ENCODE measurements at regions not wholly inside any gene's neighbourhood (a gene's known extent, or its start where the extent isn't known, plus 50 kb on each side); places are given as distances from the start of the nearest gene placed in this dataset.

DNA sequence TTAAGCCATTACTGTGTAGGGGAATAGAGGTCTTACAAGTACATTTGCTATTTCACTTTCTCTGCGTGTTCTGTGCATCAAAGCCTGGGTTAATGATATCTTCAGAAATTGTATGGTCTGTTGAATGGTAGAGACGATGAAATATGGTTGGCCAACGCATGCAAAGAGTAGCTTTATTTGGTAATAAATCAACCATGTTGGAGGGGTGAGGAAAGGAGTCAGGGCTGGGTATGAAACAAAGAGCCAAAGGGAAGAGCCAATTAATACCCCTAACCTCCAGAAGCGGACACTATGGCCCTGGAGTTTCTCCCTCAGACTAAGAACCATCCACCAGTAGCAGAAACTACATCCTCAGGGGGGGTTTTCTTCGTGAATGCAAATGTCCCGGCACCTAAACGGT, 1974.0 kb upstream of the WWC1 start:
- no peak for DNase-seq

DNA sequence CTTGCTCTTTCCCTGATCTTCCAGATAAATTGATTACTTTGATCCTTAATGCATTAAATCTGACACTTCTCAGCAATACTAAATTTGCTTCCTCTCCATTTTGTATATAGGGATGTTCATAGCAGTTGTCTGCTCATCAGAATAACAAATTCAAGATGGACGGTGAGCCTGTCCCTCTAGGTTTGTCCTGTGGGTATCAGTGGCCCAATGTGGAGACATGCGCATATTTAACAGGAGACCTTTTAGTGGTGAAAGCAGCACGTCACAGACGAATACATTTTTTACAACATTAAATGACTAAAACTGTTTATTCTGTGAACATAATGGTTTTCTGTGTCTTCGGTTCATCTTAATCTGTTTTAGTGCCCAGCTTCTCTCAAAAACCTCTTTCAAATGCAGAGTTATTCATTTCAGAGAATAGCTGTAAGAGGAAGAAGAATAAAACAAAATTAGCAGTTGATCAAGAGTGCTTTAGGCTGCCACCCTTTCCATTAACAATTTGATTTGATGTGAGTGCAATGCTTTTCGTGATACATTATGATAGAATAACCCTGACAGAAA, 1970.4 kb upstream of the WWC1 start:
- DNase-seq = no peak

DNA sequence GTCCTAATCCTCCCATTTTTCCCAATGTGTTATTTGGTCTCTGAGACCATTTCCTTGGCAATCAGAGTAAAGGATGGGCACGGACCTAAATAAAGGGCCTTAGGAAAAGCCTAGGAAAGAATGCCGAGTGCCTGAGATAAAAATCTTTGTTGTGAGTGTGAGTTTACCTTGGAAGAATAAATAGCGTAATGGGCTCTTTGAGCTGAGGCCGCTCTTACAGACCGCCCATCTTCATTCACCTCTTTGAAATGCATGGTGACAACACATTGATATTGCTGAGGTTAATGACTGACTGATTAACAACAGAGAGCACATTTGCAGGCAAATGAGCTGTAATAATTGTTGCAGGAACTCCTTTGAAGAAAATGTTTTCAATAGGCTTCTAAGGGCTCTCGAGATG, 1967.1 kb upstream of the WWC1 start:
- DNase-seq = no peak

DNA sequence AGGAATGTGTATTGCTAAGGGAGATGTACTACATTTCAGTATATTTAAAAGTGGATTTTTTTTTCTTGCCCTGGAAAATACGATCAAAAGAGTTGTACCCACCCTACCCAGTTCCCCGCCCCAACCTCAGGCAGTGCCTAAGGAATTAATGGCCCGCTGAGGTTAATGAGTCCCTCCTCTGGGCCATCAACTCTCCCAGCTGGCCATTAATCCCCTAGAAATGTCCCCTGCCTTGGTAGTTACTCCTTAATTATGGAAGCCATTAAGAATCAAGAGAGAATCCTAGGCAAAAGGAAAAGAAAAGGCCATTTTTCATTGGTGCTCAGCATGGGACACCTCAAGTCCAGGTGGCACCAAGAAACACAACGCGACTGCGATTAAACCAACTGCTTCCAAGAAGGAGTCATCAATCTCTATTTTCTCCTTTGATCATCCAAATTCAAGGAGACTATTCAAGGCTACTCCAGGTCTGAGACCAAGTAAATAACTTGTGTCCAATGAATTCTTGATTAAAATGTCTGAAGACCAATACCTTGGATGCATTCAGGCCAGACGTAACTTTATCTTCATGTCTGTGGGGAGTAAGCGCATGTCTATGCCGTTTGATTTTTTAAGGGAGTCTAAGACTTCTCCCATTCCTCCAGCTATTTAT, 1962.2 kb upstream of the WWC1 start:
- no peak for DNase-seq

DNA sequence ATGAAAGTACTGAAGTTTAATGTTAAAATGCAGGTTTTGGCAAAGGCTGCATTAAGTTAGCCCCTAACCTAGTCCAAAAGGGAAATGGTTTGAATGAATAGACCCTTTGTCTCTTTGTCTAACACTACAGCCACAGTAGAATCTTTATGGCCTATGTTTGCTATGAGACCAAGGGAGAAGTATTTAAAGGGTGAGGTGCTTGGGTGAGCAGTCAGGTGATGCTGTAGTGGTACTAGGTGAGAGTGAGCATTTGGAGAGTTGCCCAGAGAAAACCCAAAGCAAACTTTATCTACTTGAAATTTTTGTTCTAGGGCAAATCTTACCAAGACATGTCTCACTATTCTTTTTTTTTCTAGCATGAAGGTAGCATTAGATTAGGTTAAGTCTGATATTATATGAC, 1961.4 kb upstream of the WWC1 start:
- DNase-seq = no peak

DNA sequence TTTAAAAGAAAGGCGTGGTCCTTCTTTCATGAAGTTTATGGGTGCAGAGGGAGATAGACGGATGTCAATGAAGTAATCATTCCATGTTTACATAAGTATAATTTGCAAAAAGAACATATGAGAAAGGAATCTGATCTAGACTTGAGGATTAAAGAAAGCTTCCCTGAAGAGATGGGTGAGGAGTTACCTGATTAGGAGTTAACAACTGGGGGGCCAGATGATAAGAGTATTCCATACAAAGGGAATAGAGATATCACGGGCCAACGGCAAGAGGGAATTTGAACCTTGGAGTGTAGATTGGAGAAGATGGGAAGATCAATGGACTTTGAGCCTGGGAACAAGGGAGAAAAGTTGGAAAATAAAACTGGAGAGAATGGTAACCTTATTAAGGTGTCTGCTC, 1959.9 kb upstream of the WWC1 start:
- DNase-seq = no peak

DNA sequence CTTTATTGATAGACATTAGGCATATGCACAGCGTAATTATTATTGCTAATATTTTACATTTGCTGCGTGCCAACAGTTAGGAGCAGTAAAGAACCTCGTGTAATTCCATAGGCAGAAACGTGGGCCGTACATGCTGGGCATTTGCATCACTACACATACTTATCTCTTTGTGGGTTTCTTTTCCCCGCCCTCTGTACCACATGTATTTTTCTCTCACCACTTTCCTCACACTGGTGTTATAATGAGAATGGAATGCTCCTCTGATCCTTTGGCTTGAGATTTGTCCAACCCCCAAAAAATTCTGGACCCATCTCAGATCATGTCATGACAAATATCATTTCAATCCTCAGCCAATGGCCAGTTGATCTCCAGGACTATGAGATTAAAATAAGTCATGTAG, 1952.6 kb upstream of the WWC1 start:
- no peak for DNase-seq

DNA sequence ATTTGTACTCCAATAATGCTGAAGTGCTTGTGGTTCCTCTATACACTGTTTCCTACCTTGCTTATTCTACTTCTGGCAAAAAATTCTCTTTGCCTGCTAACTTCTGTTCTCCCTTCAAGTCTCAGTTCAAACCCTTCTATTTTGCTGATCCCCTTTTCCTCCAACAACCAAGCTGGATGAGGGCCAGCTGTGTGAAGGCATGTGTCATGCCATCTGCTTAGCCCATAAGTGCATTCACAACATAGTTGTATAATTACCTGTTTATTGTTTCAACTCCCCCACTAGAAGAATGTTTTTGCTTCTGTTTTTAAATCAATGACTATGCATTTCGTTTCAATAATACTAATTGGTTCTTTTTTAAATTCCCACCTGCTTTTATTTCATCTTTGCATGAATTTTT, 1951.4 kb upstream of the WWC1 start:
- no peak for DNase-seq

DNA sequence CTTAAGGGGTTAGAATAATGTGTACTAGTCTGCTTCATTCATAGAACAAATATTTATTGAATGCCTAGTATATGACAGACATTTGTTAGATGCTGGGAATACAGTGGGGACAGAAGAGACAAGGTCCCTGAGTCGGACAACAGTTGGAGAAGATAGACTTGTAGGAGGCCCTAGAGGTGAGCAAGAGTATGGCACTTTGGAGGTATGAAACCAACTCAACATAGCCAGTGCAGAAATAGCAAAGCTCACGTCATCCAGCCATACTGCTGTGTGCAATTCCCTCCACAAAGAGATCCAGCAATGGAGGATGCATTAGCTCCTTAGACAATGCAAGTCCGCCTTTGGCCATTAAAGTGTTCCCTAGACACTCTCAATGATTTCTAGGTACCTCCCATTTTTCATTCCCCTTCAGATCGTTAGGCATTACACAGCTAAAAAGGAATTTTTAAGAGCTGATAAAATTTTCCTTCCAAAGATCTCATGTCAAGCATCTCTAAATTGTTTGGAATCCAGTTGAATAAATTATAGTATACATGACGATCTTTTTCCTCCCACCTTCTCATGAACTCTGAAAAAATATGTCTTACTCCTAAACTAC, 1949.6 kb upstream of the WWC1 start:
- DNase-seq = no peak

DNA sequence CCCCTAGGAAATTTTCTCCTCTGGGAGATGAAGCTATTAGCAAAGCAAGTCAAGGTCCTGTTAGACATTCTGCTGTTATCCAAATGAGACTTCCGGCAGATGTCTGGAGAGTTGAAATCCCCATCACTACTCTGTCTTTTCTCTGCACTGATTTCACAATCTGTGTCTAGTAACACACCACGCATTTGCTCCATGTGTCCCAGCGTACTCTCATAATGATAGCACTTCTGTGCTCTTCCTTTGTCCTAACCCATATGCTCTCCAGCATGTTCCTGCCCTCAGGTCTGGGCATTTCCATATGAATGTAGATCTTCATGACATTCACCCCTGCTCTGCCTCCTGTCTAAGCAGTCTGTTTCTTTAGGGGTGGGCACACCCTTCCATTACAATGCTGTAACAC, 1949.0 kb upstream of the WWC1 start:
- DNase-seq = no peak

DNA sequence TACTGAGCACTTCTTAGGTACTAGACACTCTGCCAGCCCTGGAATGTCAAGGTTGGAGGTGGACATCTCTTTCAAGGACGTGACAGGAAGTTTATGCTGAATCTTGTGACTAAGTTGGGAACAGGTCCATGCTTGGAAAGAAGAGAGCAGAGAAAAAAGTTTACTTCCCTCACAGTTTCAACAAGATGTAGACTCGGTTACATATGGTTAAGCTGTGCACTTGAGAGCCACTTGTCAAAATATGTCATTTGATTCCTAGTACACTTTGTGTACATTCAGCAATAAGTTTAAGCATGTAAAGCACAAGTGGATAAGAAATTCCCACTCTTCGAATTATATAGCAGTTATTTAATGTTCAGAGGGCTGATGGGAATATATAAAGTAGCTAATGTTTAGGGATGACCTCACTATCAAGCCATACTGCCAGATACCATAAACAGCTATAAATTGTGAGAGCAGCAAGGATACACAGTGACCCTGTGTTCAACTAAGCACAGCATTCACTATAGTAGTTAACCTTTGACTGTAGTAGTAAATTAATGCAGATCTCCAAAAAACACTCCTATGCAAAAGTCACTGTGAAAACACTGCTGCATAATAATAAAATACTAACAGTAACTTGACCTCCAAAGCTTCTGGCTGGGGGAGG, 1944.6 kb upstream of the WWC1 start:
- no peak for DNase-seq

DNA sequence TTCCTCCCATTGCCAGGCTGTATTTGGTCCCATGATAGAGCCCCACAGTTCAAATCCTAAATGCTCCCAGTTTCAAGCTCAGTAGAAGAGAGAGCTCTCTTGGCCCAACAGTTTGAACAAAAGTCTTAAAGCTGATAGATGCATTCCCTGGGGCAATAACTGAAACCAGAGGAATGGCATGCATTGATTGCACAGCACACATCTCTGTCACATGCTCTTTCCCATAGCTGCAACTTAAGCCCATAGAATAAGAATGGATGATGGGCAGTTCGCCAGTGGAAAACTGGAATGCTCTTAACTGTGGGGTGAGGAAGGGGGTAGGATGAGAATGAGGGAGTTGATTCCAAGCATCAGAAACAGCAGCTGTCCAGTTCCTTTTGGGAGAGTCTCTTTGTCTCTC, 1942.4 kb upstream of the WWC1 start:
- DNase-seq = no peak

DNA sequence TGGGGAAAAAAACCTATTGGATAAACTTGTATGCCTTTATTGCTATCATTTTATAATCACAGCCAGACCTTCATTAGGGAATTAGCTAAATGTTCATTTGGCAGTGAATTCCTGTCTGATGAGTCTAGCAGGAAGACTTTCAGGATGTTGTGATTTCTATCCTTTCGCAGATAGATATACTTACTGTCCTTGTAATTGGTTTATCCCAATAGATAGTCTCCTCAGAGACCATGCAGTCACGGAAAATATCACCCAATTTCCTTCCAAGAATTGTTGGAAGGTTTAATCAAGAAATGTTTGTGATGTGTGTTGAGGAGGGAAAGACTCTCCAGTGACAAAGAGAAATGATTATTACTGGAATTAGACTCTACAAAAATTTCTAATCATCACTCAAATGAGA, 1937.9 kb upstream of the WWC1 start:
- no peak for DNase-seq

DNA sequence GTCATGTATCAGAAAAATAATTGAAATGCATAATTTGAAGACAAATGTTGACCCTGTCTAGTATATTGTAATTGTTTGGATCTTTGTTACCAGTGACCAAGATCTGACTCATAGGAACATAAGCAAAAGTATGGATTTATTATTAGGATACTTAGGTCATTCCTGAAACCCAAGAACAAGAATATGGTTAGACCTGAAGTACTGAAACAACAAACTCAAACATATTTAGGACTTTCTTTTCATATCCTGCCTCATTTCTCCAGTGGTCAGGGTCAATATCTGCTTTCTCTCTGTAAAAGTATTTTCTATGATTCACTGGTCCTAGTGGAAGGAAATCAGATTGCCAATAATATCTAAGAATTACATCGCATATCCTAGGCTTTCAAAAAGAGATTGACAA, 1937.1 kb upstream of the WWC1 start:
- no peak for DNase-seq

DNA sequence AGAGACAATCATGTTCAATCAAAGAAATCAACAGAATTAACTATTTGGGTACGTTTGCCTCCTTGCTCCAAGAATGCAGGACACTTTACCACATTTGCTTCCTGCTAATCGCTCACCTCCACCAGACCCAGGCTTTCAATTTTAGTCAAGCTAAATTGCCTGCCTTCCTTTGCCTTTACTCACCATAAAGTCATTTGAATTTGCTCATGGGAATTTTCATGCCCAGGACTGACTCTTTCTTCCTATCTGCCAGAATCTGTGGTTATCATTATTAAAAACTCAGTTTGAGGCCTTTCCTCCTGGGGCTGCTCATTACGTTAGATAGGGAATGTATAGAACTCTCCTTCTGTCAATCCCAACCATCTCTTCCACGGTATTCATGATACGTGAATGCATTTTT, 1935.3 kb upstream of the WWC1 start:
- DNase-seq = no peak

DNA sequence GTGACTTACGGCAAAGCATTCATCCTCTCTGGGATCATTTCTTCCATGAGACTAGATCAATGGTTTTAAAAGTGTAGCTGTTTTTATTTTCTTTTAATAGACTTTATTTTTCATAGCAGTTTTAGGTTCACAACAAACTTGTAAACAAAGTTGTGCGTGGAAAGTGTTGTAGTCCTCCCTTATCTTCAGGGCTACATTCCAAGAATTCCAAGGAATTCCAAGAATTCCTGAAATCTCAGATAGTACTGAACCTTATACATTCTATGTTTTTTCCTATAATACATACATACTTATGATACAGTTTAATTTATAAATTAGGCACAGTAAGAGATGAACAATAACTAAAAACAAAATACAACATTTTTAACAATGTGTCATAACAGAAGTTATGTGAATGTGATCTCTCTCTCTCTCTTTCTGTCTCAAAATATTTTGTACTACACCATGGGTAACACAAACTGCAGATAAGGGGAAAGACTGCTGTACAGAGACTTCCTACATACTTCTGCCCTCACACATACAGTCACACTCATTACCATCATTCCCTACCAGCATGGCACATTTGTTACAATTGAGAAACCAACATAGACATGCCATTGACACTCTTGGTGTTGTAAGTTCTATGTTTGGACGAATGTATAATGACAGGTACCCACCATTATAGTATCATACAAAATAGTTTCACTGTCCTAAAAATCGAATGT, 1933.2 kb upstream of the WWC1 start:
- no peak for DNase-seq

DNA sequence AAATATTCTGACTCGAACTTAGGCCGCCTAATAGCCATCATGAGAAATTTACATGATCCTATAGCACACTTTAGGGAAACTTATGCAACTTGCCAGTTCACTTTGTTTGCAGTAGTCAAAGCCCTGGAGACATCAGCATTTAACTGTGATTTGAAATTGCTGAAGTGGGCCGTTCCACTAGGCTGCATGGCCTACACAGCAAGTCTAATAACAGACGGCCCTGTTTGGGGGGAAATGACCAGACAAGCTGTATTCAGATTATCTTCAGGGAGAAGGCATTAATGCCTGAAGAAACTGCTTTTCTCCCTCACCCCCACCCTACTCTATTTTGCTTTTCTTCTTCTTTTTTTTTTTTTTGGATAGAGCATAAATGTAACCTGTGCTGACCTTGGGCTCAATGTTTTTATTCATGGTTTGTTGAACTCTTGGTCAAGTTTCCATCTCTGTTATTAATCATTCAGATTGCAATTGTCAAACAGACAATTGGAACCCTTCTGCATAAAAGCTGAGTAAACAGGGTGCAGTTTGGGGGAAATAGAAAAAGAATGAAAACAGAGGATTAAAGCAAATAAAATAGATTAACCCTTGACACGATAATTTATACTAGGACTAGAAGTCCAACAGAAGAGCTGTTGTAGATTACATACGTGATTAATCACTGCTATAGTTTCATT, 1928.2 kb upstream of the WWC1 start:
- no peak for DNase-seq

DNA sequence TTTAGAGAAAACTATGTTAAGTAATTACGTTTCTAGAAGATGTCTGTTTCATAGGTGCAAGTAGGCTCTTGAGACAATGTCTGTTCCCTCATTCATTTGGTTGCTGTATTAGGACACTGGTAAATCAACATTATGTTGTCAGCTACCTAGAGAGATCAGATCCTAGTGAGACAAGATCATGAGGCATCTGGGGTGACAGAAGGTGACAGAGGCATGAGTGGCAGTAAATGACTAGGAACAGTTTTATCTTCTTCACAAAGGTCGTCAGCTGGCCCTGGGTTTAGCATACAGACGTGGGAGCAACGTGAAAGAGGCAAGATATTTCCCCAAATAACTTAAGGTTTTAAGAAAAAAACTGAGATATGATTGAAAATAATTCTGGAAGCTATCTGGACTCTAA, 1926.3 kb upstream of the WWC1 start:
- DNase-seq = no peak

DNA sequence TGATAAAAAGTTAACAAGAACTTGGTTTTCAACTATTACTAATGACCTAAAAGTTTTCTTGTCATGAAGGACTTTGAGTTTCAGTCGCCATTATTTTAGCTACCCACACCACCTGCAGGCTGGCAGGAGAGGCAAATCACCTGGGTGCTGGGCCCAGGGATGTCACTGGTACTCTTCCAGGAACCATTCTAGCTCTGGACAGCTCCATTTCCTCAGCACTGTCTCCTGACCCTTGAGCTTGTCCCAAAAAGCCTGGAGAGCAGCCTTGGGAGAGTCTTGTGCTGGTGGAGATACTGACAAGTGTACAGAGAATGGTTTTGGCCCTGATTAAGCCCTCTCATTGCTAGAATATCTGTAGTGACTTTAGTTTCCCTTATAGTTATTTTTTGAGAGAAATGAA, 1924.1 kb upstream of the WWC1 start:
- DNase-seq = no peak

DNA sequence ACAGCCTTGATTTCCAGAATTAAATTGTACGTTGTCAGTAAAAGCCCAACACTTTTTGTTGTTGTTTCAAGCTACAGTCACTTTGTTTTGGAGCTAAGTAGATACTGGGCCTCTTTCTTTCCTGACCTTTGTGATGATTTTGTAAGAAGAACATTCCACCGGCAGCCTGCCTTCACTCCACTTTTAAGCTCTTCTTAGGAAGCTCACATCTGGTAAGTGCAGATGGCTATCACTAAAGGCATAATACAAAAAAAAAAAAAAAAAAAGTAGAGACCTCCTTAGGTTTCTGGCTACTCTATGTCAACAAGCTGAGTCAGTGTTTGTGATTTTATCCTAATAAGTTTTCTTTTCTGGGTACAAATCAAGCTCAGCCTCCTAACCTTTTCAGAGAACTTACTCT, 1922.1 kb upstream of the WWC1 start:
- DNase-seq = no peak

DNA sequence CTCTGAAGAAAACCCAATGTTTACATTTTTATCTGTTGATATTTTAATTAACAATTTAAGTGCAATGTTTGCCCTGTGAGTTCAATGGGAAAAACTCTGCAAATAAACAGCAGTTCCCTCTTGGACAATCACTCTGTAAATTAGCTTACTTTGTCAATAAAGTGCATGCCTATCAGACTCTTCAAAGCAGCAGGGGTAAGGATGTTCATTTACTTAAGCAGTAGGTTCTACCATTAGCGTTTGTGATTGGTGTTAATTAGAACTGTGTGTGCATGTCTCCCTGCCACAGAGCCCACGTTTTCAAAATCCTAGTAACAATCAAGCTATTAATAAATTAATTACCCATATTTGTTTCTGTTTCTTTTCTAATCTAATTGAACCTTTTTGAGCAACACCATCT, 1921.6 kb upstream of the WWC1 start:
- no peak for DNase-seq

DNA sequence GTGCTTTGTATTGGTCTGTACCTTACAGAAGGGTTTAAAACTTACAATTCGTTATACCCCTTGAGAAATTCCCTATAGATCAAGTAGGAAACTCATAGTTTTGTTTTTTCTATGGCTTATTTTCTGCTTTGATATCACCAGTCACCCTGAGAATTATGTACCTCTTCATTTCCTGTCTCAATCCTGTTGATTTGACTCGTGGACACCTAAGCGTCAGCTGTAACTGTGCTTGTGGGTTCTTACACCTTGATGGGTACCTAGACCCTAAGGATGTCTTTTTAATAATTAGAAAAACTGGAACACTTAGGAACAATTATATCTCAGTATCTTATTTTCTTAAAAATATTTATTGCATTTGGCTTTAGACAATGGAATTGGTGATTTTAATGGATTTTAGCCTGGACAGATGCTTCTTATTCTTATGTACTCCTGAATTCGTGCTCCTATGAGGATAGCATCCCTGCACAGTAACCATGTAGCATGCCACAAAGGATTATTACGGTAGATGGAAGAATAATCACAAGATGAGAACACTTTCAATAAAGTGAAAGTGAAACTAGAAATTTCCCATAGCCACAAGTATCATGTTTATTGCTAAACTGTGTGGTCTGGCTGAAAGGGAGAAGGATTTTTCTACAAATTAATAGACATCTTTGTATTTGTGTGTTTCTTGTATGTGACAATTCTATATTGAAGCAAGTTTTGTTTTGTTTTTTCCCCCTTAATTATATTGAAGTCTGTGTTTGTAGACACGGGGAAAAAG, 1920.3 kb upstream of the WWC1 start:
- DNase-seq = no peak

DNA sequence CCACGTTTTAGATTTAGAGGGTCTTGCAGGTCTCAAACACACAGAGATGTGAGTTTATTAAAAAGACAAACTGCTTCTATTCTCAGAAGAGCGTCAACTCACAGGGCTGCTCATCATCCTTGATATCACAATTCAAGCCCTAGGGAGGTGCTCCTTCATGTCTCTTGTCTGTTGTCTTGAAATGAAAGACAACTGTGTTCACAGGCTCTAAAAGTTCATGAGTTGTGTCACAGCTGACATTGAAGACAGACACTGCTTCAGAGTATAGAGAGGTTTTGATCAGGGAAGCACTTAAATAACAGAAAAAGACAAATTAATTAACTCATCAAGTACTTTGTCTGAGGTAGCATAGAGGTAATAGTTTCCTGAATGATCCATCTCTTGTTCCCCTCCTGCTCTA, 1917.6 kb upstream of the WWC1 start:
- DNase-seq = no peak

Data from NCI-H2029 treated with DMSO at 0.1 percent for 48 hours (cell line).